ENCODE measurements at regions not wholly inside any gene's neighbourhood (a gene's known extent, or its start where the extent isn't known, plus 50 kb on each side); places are given as distances from the start of the nearest gene placed in this dataset.

- Histone ChIP-seq H3K27ac (ENCODE audit: low read depth, low read length) (no peak overlapping the region), H3K36me3 (ENCODE audit: insufficient read depth, low read length) (no peaks in the 10 kb centered on the region), H3K9me3 (ENCODE audit: insufficient read depth, low read depth, low read length) (no peaks in the 10 kb centered on the region), H3K4me1 (ENCODE audit: insufficient read depth, low read length) (no peaks in the 10 kb centered on the region), H3K27me3 (ENCODE audit: insufficient read depth, low read length) (no peaks in the 10 kb centered on the region), H3K4me3 (ENCODE audit: low read length) (no peak overlapping the region), H3K9ac (ENCODE audit: low read depth, low read length) (no peak overlapping the region)
- 96% methylated on average over 2 of the region's 2 CpGs for WGBS
Observed at GRCh38 chr4:57652779-57653178, 542.6 kb upstream of the IGFBP7 start.

GRCh38 chr4:57640391-57641100 is 530.4 kb upstream of the IGFBP7 start:
- Histone ChIP-seq H3K4me1 (ENCODE audit: insufficient read depth, low read length) (peaks cover 21% of the 10 kb centered on the region), H3K27ac (ENCODE audit: low read depth, low read length) (no peak overlapping the region), H3K9ac (ENCODE audit: low read depth, low read length) (no peak overlapping the region), H3K27me3 (ENCODE audit: insufficient read depth, low read length) (no peaks in the 10 kb centered on the region), H3K9me3 (ENCODE audit: insufficient read depth, low read depth, low read length) (no peaks in the 10 kb centered on the region), H3K36me3 (ENCODE audit: insufficient read depth, low read length) (no peaks in the 10 kb centered on the region), H3K4me3 (ENCODE audit: low read length) (no peak overlapping the region)
- WGBS: 95% methylated on average over 8 of the region's 8 CpGs

GRCh38 chr4:57639561-57640382 is 529.6 kb upstream of the IGFBP7 start:
- H3K27ac ChIP-seq (ENCODE audit: low read depth, low read length): no peak overlapping the region
- H3K9ac ChIP-seq (ENCODE audit: low read depth, low read length): no peak overlapping the region
- WGBS: 69% methylated on average over 8 of the region's 8 CpGs
- no peaks in the 10 kb centered on the region for H3K36me3 ChIP-seq (ENCODE audit: insufficient read depth, low read length)
- no peaks in the 10 kb centered on the region for H3K27me3 ChIP-seq (ENCODE audit: insufficient read depth, low read length)
- H3K4me3 ChIP-seq (ENCODE audit: low read length): no peak overlapping the region
- peaks cover 21% of the 10 kb centered on the region for H3K4me1 ChIP-seq (ENCODE audit: insufficient read depth, low read length)
- H3K9me3 ChIP-seq (ENCODE audit: insufficient read depth, low read depth, low read length): no peaks in the 10 kb centered on the region

- Histone ChIP-seq H3K4me3 (ENCODE audit: low read length) (no peak overlapping the region), H3K36me3 (ENCODE audit: insufficient read depth, low read length) (no peaks in the 10 kb centered on the region), H3K9me3 (ENCODE audit: insufficient read depth, low read depth, low read length) (no peaks in the 10 kb centered on the region)
Observed at GRCh38 chr4:57635910-57636309, 525.7 kb upstream of the IGFBP7 start.

GRCh38 chr4:57633212-57633859 is 523.2 kb upstream of the IGFBP7 start:
- WGBS: 96% methylated on average over 3 of the region's 3 CpGs
- no peaks in the 10 kb centered on the region for H3K36me3 ChIP-seq (ENCODE audit: insufficient read depth, low read length)
- H3K27me3 ChIP-seq (ENCODE audit: insufficient read depth, low read length): no peaks in the 10 kb centered on the region
- H3K9me3 ChIP-seq (ENCODE audit: insufficient read depth, low read depth, low read length): no peaks in the 10 kb centered on the region
- H3K4me3 ChIP-seq (ENCODE audit: low read length): no peak overlapping the region
- no peak overlapping the region for H3K27ac ChIP-seq (ENCODE audit: low read depth, low read length)
- peaks cover 9% of the 10 kb centered on the region for H3K4me1 ChIP-seq (ENCODE audit: insufficient read depth, low read length)
- H3K9ac ChIP-seq (ENCODE audit: low read depth, low read length): no peak overlapping the region

More at GRCh38 chr4:57635910-57636309, 525.7 kb upstream of the IGFBP7 start:
- H3K27ac ChIP-seq (ENCODE audit: low read depth, low read length): no peak overlapping the region
- no peaks in the 10 kb centered on the region for H3K27me3 ChIP-seq (ENCODE audit: insufficient read depth, low read length)
- peaks cover 21% of the 10 kb centered on the region for H3K4me1 ChIP-seq (ENCODE audit: insufficient read depth, low read length)
- H3K9ac ChIP-seq (ENCODE audit: low read depth, low read length): no peak overlapping the region

- 97% methylated on average over 2 of the region's 2 CpGs for WGBS
- Histone ChIP-seq H3K9me3 (ENCODE audit: insufficient read depth, low read depth, low read length) (no peaks in the 10 kb centered on the region), H3K27me3 (ENCODE audit: insufficient read depth, low read length) (no peaks in the 10 kb centered on the region), H3K4me3 (ENCODE audit: low read length) (no peak overlapping the region), H3K9ac (ENCODE audit: low read depth, low read length) (no peak overlapping the region), H3K27ac (ENCODE audit: low read depth, low read length) (no peak overlapping the region), H3K36me3 (ENCODE audit: insufficient read depth, low read length) (no peaks in the 10 kb centered on the region), H3K4me1 (ENCODE audit: insufficient read depth, low read length) (peaks cover under 1% of the 10 kb centered on the region; the same call in 1 of the 2 replicates)
Observed at GRCh38 chr4:57632564-57632963, 522.4 kb upstream of the IGFBP7 start.

- Histone ChIP-seq H3K9me3 (ENCODE audit: insufficient read depth, low read depth, low read length) (no peaks in the 10 kb centered on the region), H3K27ac (ENCODE audit: low read depth, low read length) (no peak overlapping the region), H3K27me3 (ENCODE audit: insufficient read depth, low read length) (no peaks in the 10 kb centered on the region), H3K4me1 (ENCODE audit: insufficient read depth, low read length) (no peaks in the 10 kb centered on the region), H3K9ac (ENCODE audit: low read depth, low read length) (no peak overlapping the region), H3K36me3 (ENCODE audit: insufficient read depth, low read length) (no peaks in the 10 kb centered on the region), H3K4me3 (ENCODE audit: low read length) (no peak overlapping the region)
- 99% methylated on average over 4 of the region's 4 CpGs for WGBS
Observed at GRCh38 chr4:57631147-57631546, 521.0 kb upstream of the IGFBP7 start.

GRCh38 chr4:57628004-57628403 is 517.8 kb upstream of the IGFBP7 start:
- 95% methylated on average over 5 of the region's 5 CpGs for WGBS
- H3K27ac ChIP-seq (ENCODE audit: low read depth, low read length): no peak overlapping the region
- H3K4me3 ChIP-seq (ENCODE audit: low read length): no peak overlapping the region
- H3K9ac ChIP-seq (ENCODE audit: low read depth, low read length): no peak overlapping the region
- no peaks in the 10 kb centered on the region for H3K4me1 ChIP-seq (ENCODE audit: insufficient read depth, low read length)
- peaks cover 15% of the 10 kb centered on the region for H3K9me3 ChIP-seq (ENCODE audit: insufficient read depth, low read depth, low read length)
- H3K36me3 ChIP-seq (ENCODE audit: insufficient read depth, low read length): no peaks in the 10 kb centered on the region
- no peaks in the 10 kb centered on the region for H3K27me3 ChIP-seq (ENCODE audit: insufficient read depth, low read length)

- no peak overlapping the region for H3K27ac ChIP-seq (ENCODE audit: low read depth, low read length)
- H3K4me3 ChIP-seq (ENCODE audit: low read length): no peak overlapping the region
- H3K9ac ChIP-seq (ENCODE audit: low read depth, low read length): no peak overlapping the region
- no peaks in the 10 kb centered on the region for H3K27me3 ChIP-seq (ENCODE audit: insufficient read depth, low read length)
- H3K36me3 ChIP-seq (ENCODE audit: insufficient read depth, low read length): no peaks in the 10 kb centered on the region
- 92% methylated on average over 5 of the region's 5 CpGs for WGBS
- H3K4me1 ChIP-seq (ENCODE audit: insufficient read depth, low read length): no peaks in the 10 kb centered on the region
- H3K9me3 ChIP-seq (ENCODE audit: insufficient read depth, low read depth, low read length): no peaks in the 10 kb centered on the region
Observed at GRCh38 chr4:57614257-57614932, 504.2 kb upstream of the IGFBP7 start.

GRCh38 chr4:57612279-57612678 is 502.1 kb upstream of the IGFBP7 start:
- H3K27ac ChIP-seq (ENCODE audit: low read depth, low read length): no peak overlapping the region

More at GRCh38 chr4:57612279-57612678, 502.1 kb upstream of the IGFBP7 start:
- peaks cover 4% of the 10 kb centered on the region; the same call in 1 of the 2 replicates for H3K4me1 ChIP-seq (ENCODE audit: insufficient read depth, low read length)
- WGBS: 44% methylated on average over 2 of the region's 2 CpGs
- no peaks in the 10 kb centered on the region for H3K9me3 ChIP-seq (ENCODE audit: insufficient read depth, low read depth, low read length)
- no peak overlapping the region for H3K9ac ChIP-seq (ENCODE audit: low read depth, low read length)
- no peaks in the 10 kb centered on the region for H3K36me3 ChIP-seq (ENCODE audit: insufficient read depth, low read length)
- H3K27me3 ChIP-seq (ENCODE audit: insufficient read depth, low read length): no peaks in the 10 kb centered on the region
- H3K4me3 ChIP-seq (ENCODE audit: low read length): no peak overlapping the region

All from HUES64 (cell line).